Neural progenitor cell (in vitro differentiated cells): ENCODE measurements at regions not wholly inside any gene's neighbourhood (a gene's known extent, or its start where the extent isn't known, plus 50 kb on each side); places are given as distances from the start of the nearest gene placed in this dataset.

ENCODE experiments used
- CTCF ChIP-seq: fragments of 200-600 bp; sonication (generic); IDR thresholded peaks from 2 replicates; pipeline ENCODE4 v1.5.1; 2017; ENCODE audit warnings: antibody characterized with exemption, mild to moderate bottlenecking
- EZH2phosphoT487 ChIP-seq: fragments of 200-600 bp; sonication (generic); IDR thresholded peaks from 2 replicates; pipeline ENCODE4 v1.6.1; 2017; ENCODE audit warnings: antibody characterized with exemption

DNA sequence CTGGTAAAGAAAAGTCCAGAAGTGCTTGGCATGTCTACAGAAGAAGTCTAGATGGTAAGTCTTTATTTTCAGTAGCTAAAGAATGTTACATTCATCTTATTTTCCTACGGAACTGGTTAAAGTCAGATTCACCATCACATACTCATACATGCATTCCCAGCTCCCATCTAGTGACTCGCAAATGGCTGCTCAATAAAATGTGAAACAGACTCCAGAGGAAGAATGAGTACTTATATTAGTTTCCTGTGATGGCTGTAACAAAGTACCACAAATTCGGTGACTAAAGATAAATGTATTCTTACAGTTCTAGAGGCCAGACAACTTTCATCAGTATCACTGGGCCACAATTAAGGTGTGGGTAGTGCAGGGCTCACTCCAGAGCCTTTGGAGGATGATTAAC, 797.2 kb downstream of the SATB2 start:
- TF ChIP-seq CTCF: no peak
- TF ChIP-seq EZH2phosphoT487: no peak
